SK-N-SH (cell line): ENCODE measurements at regions not wholly inside any gene's neighbourhood (a gene's known extent, or its start where the extent isn't known, plus 50 kb on each side); places are given as distances from the start of the nearest gene placed in this dataset.

Experiments
- CTCF ChIA-PET: fragments of 300-600, 350-600 bp; formaldehyde crosslinking; extraction: SDS; loops from one replicate; lab custom pipeline; 2021; lab: Yijun Ruan, JAX
- POLR2A ChIA-PET: fragments of 350-600 bp; sonication (Branson Sonifier 250); formaldehyde crosslinking; extraction: SDS; loops from one replicate; lab custom pipeline; 2020; ENCODE audit warnings: antibody characterized with exemption, inconsistent platforms; lab: Yijun Ruan, JAX
- DNase-seq: peaks from one replicate; pipeline ENCODE4 v3.0.0; 2012
- H2AFZ ChIP-seq: fragments of 200-600 bp; sonication (generic); 2 replicates; pipeline ENCODE4 v1.8.1; 2016; ENCODE audit warnings: antibody characterized with exemption, mild to moderate bottlenecking, low read depth
- H3F3A ChIP-seq: fragments of 200-600 bp; sonication (generic); replicated peaks from 2 replicates; pipeline ENCODE3; 2016; ENCODE audit warnings: antibody characterized with exemption, mild to moderate bottlenecking; ENCODE audit not compliant: insufficient read depth
- H3K27ac ChIP-seq, 2 experiments: fragments of 200-500 bp in 1 of 2; fragments of 200-600 bp in 1 of 2; sonication (Bioruptor generic) in 1 of 2; sonication (generic), shearing (Covaris generic) in 1 of 2; 2 replicates each; pipeline versions ENCODE4 v1.5.1 to v1.6.1; 2014 to 2016; ENCODE audit warnings: low read depth in 2 of 2, inconsistent platforms in 1 of 2, low read length in 1 of 2, mild to moderate bottlenecking in 1 of 2, mixed read lengths in 1 of 2
- H3K27me3 ChIP-seq: fragments of 200-600 bp; sonication (generic), shearing (Covaris generic); 2 replicates; pipeline ENCODE4 v1.6.1; 2016; ENCODE audit warnings: mixed run types; ENCODE audit not compliant: insufficient read depth
- H3K36me3 ChIP-seq, 2 experiments: fragments of 200-500 bp in 1 of 2; fragments of 200-600 bp in 1 of 2; sonication (Bioruptor generic) in 1 of 2; sonication (generic) in 1 of 2; replicated peaks in 1 of 2; 2 replicates each; pipeline versions ENCODE3 to v1.5.1; 2014 to 2016; ENCODE audit warnings: low read length in 1 of 2, mild to moderate bottlenecking in 1 of 2; ENCODE audit not compliant: insufficient read depth in 2 of 2, control insufficient read depth in 1 of 2
- H3K4me1 ChIP-seq, 2 experiments: fragments of 200-500 bp in 1 of 2; fragments of 200-600 bp in 1 of 2; sonication (Bioruptor generic) in 1 of 2; sonication (generic), shearing (Covaris generic) in 1 of 2; 2 replicates each; pipeline versions ENCODE4 v1.5.1 to v1.6.1; 2014 to 2016; ENCODE audit warnings: low read depth in 1 of 2, low read length in 1 of 2, mixed run types in 1 of 2; ENCODE audit not compliant: insufficient read depth in 2 of 2, control insufficient read depth in 1 of 2
- H3K4me2 ChIP-seq: fragments of 200-600 bp; sonication (generic), shearing (Covaris generic); 2 replicates; pipeline ENCODE4 v1.6.1; 2017; ENCODE audit warnings: mixed run types
- H3K4me3 ChIP-seq, 2 experiments: fragments of 200-500 bp in 1 of 2; fragments of 200-600 bp in 1 of 2; sonication (Bioruptor generic) in 1 of 2; sonication (generic), shearing (Covaris generic) in 1 of 2; 2 replicates each; pipeline versions ENCODE4 v1.5.1 to v1.8.1; 2014 to 2016; ENCODE audit warnings: low read depth in 2 of 2, inconsistent platforms in 1 of 2, low read length in 1 of 2, mild to moderate bottlenecking in 1 of 2, mixed read lengths in 1 of 2, moderate library complexity in 1 of 2
- H3K79me2 ChIP-seq: fragments of 200-600 bp; sonication (generic); 2 replicates; pipeline ENCODE4 v1.8.1; 2017; ENCODE audit warnings: mild to moderate bottlenecking; ENCODE audit not compliant: insufficient read depth
- H3K9ac ChIP-seq: fragments of 200-600 bp; sonication (generic); 2 replicates; pipeline ENCODE4 v1.6.1; 2017; ENCODE audit warnings: mixed run types
- H3K9me2 ChIP-seq: fragments of 200-600 bp; sonication (generic); 2 replicates; pipeline ENCODE4 v1.6.1; 2017; ENCODE audit warnings: mixed run types
- H3K9me3 ChIP-seq: fragments of 200-600 bp; sonication (generic); 2 replicates; pipeline ENCODE4 v1.6.1; 2017; ENCODE audit warnings: mixed run types, mild to moderate bottlenecking, moderate library complexity
- H4K20me1 ChIP-seq: fragments of 200-600 bp; sonication (generic); 2 replicates; pipeline ENCODE4 v1.6.1; 2017; ENCODE audit warnings: mild to moderate bottlenecking, mixed run types; ENCODE audit not compliant: insufficient read depth
- FOSL2 ChIP-seq: IDR thresholded peaks from 2 replicates; pipeline ENCODE4 v1.4.0; 2012; ENCODE audit warnings: low read depth, mild to moderate bottlenecking, moderate library complexity, borderline replicate concordance
- FOXJ3 ChIP-seq: sonication (generic); formaldehyde crosslinking; IDR thresholded peaks from 2 replicates; pipeline ENCODE4 v1.5.1; 2020; ENCODE audit warnings: mild to moderate bottlenecking, missing genetic modification reagents
- FOXM1 ChIP-seq: IDR thresholded peaks from 2 replicates; pipeline ENCODE4 v1.4.0; 2012; ENCODE audit warnings: low read depth, mild to moderate bottlenecking
- GABPA ChIP-seq: IDR thresholded peaks from 2 replicates; pipeline ENCODE4 v1.4.0; 2012; ENCODE audit warnings: low read depth, mild to moderate bottlenecking
- IRF3 ChIP-seq: fragments of 150-350 bp; IDR thresholded peaks from 2 replicates; pipeline ENCODE4 v1.6.1; 2016; ENCODE audit warnings: mild to moderate bottlenecking, low read depth, low read length
- JUND ChIP-seq: IDR thresholded peaks from 2 replicates; pipeline ENCODE4 v1.4.0; 2012
- MEF2A ChIP-seq: IDR thresholded peaks from 2 replicates; pipeline ENCODE4 v1.4.0; 2012; ENCODE audit warnings: low read depth, borderline replicate concordance
- TAF1 ChIP-seq: IDR thresholded peaks from 2 replicates; pipeline ENCODE4 v1.6.1; 2012; ENCODE audit warnings: low read depth, mild to moderate bottlenecking, low read length, moderate library complexity, borderline replicate concordance
- WGBS: methylation state at CpG from one replicate; pipeline ENCODE4 v1.1.6; 2017; ENCODE audit warnings: low lambda C conversion rate; 5-methylcytosine and 5-hydroxymethylcytosine counted together
- TF ChIP-seq, protein P1 (sequence below): fragments of 200-600 bp; sonication (generic); IDR thresholded peaks from 2 replicates; pipeline ENCODE4 v1.6.1; 2017; ENCODE audit warnings: antibody characterized with exemption, mild to moderate bottlenecking, moderate library complexity
- TF ChIP-seq, protein P2 (sequence below): IDR thresholded peaks from 2 replicates; pipeline ENCODE4 v1.4.0; 2012; ENCODE audit warnings: low read depth, borderline replicate concordance

DNA sequence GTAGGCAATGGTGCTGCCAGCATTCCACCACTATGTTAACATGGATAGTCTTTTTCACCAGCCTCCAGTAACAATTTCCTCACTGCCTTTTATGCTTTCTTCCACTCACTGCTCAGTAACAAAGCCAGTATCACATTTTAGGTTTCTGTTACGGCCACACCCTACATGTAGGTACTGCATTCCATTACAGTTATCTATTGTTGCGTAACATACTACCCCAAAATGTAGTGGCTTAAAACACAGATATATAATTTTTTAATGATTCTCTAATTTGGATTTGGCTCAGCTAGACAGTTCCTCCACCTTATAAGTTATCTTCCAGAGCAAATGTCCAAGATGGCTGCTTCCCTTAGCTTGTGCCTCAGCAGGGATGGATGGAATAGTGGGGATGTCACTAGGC, 498.7 kb upstream of the ACVR2A start:
- TF ChIP-seq TAF1 = no peak
- no peak for TF ChIP-seq FOXM1
- TF ChIP-seq, protein P1, sequence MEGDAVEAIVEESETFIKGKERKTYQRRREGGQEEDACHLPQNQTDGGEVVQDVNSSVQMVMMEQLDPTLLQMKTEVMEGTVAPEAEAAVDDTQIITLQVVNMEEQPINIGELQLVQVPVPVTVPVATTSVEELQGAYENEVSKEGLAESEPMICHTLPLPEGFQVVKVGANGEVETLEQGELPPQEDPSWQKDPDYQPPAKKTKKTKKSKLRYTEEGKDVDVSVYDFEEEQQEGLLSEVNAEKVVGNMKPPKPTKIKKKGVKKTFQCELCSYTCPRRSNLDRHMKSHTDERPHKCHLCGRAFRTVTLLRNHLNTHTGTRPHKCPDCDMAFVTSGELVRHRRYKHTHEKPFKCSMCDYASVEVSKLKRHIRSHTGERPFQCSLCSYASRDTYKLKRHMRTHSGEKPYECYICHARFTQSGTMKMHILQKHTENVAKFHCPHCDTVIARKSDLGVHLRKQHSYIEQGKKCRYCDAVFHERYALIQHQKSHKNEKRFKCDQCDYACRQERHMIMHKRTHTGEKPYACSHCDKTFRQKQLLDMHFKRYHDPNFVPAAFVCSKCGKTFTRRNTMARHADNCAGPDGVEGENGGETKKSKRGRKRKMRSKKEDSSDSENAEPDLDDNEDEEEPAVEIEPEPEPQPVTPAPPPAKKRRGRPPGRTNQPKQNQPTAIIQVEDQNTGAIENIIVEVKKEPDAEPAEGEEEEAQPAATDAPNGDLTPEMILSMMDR = no peak
- no peak for TF ChIP-seq FOSL2
- no peak for TF ChIP-seq FOXJ3 (CRISPR knock-in tag)
- TF ChIP-seq, protein P2, sequence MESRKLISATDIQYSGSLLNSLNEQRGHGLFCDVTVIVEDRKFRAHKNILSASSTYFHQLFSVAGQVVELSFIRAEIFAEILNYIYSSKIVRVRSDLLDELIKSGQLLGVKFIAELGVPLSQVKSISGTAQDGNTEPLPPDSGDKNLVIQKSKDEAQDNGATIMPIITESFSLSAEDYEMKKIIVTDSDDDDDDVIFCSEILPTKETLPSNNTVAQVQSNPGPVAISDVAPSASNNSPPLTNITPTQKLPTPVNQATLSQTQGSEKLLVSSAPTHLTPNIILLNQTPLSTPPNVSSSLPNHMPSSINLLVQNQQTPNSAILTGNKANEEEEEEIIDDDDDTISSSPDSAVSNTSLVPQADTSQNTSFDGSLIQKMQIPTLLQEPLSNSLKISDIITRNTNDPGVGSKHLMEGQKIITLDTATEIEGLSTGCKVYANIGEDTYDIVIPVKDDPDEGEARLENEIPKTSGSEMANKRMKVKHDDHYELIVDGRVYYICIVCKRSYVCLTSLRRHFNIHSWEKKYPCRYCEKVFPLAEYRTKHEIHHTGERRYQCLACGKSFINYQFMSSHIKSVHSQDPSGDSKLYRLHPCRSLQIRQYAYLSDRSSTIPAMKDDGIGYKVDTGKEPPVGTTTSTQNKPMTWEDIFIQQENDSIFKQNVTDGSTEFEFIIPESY = no peak
- TF ChIP-seq GABPA = no peak
- TF ChIP-seq JUND = no peak
- no peak overlapping the region for H3K9ac ChIP-seq
- H3K9me2 ChIP-seq = no peaks in the 10 kb centered on the region
- no peaks in the 10 kb centered on the region for H3K36me3 ChIP-seq
- H3K4me1 ChIP-seq = no peaks in the 10 kb centered on the region
- H2AFZ ChIP-seq = no peak overlapping the region
- H3F3A ChIP-seq = no peaks in the 10 kb centered on the region
- CTCF ChIA-PET = no interaction called here
- no peaks in the 10 kb centered on the region for H3K79me2 ChIP-seq
- H4K20me1 ChIP-seq = no peaks in the 10 kb centered on the region
- H3K9me3 ChIP-seq = no peaks in the 10 kb centered on the region
- no peak overlapping the region for H3K4me2 ChIP-seq
- POLR2A ChIA-PET = no interaction called here
- WGBS = 51% methylated on average over 2 of the region's 2 CpGs
- no peaks in the 10 kb centered on the region for H3K27me3 ChIP-seq
- no peak for DNase-seq
- no peak overlapping the region for H3K4me3 ChIP-seq
- no peak overlapping the region for H3K27ac ChIP-seq

DNA sequence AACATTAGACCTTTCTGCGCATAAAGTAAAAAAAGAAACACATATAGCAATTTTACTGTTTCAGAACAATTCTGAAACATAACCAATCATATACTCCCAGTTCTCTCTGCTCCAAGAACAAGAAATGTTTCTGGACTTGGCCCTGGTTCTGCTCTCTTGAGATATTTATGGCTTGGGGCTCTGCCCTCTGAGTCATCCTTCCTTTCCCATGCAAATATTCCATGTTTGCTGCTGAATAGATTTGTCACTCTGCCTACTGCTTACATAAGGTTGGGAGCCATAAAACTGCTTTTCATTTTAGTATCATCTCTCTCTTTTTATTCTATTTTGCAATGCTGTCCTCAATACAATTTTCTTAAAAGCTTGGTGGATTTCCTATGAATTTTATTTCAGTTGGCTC, 499.6 kb upstream of the ACVR2A start:
- POLR2A ChIA-PET = no interaction called here
- no peak overlapping the region for H3K4me3 ChIP-seq
- no peaks in the 10 kb centered on the region for H3K36me3 ChIP-seq

More for the DNA sequence above, 499.6 kb upstream of the ACVR2A start:
- no peaks in the 10 kb centered on the region for H4K20me1 ChIP-seq
- no peak overlapping the region for H3K4me2 ChIP-seq
- H3K9ac ChIP-seq = no peak overlapping the region
- no peaks in the 10 kb centered on the region for H3K79me2 ChIP-seq
- H3K9me2 ChIP-seq = no peaks in the 10 kb centered on the region
- no peaks in the 10 kb centered on the region for H3K27me3 ChIP-seq
- no peak overlapping the region for H2AFZ ChIP-seq
- DNase-seq = no peak
- TF ChIP-seq FOSL2 = peak; percentile 7; the same call in 1 of the 2 replicates
- no peak for TF ChIP-seq IRF3
- no peak for TF ChIP-seq TAF1
- TF ChIP-seq MEF2A = no peak
- CTCF ChIA-PET = no interaction called here
- no peaks in the 10 kb centered on the region for H3K9me3 ChIP-seq
- 44% methylated on average over 1 of the region's 1 CpG for WGBS
- no peaks in the 10 kb centered on the region for H3K4me1 ChIP-seq
- H3F3A ChIP-seq = no peaks in the 10 kb centered on the region
- no peak overlapping the region for H3K27ac ChIP-seq
